ENCODE measurements at regions not wholly inside any gene's neighbourhood (a gene's known extent, or its start where the extent isn't known, plus 50 kb on each side); places are given as distances from the start of the nearest gene placed in this dataset.

GRCh38 chr20:22160101-22160652, 424.2 kb downstream of the FOXA2 start:
- TF ChIP-seq EZH2phosphoT487 (IDR thresholded peaks at IDR 0.05; ENCODE audit: borderline replicate concordance) (no peak), CTCF (conservative IDR thresholded peaks at IDR 0.05; ENCODE audit: low read length) (no peak)

Measured in Loucy (cell line).